Liver (tissue), 8 donors: ENCODE measurements at regions not wholly inside any gene's neighbourhood (a gene's known extent, or its start where the extent isn't known, plus 50 kb on each side); places are given as distances from the start of the nearest gene placed in this dataset.

Experiments
- DNase-seq: peaks from one replicate; pipeline ENCODE4 v3.0.0-alpha.2; 2017; ENCODE audit warnings: low spot score
- H3K27ac ChIP-seq, 2 donors: one replicate each; pipeline ENCODE4 v1.7.0; 2013; ENCODE audit warnings: inconsistent platforms in 2 of 2, low read length in 2 of 2, control low read depth in 1 of 2, low read depth in 1 of 2, mild to moderate bottlenecking in 1 of 2
- H3K27me3 ChIP-seq, 4 donors: one replicate each; pipeline versions ENCODE4 v1.6.1 to v1.7.0; 2013; ENCODE audit warnings: low read length in 3 of 4, inconsistent platforms in 1 of 4, mild to moderate bottlenecking in 1 of 4, moderate library complexity in 1 of 4; ENCODE audit not compliant: control insufficient read depth in 4 of 4, insufficient read depth in 4 of 4
- H3K36me3 ChIP-seq, 4 donors: one replicate each; pipeline versions ENCODE4 v1.6.1 to v1.7.0; 2013; ENCODE audit warnings: low read length in 3 of 4, mild to moderate bottlenecking in 3 of 4, low read depth in 1 of 4, moderate library complexity in 1 of 4; ENCODE audit not compliant: control insufficient read depth in 4 of 4, insufficient read depth in 3 of 4
- H3K4me1 ChIP-seq, 4 donors: one replicate each; pipeline versions ENCODE4 v1.6.1 to v1.7.0; 2013; ENCODE audit warnings: low read length in 3 of 4, mild to moderate bottlenecking in 3 of 4, moderate library complexity in 1 of 4; ENCODE audit not compliant: control insufficient read depth in 4 of 4, insufficient read depth in 4 of 4
- H3K4me3 ChIP-seq, 3 donors: one replicate each; pipeline versions ENCODE4 v1.6.1 to v1.7.0; 2013; ENCODE audit warnings: low read length in 3 of 3, control low read depth in 1 of 3, low read depth in 1 of 3, mild to moderate bottlenecking in 1 of 3
- H3K9ac ChIP-seq, 2 donors: one replicate each; pipeline ENCODE4 v1.7.0; 2013; ENCODE audit warnings: low read length in 2 of 2, mild to moderate bottlenecking in 2 of 2, moderate library complexity in 2 of 2, control low read depth in 1 of 2, low read depth in 1 of 2
- H3K9me3 ChIP-seq, 4 donors: one replicate each; pipeline versions ENCODE4 v1.6.1 to v1.7.0; 2013; ENCODE audit warnings: low read length in 3 of 4; ENCODE audit not compliant: control insufficient read depth in 4 of 4
- EGR1 ChIP-seq, 2 donors: IDR thresholded peaks; 2 replicates each; pipeline ENCODE4 v1.6.1; 2016 to 2018; ENCODE audit warnings: antibody characterized with exemption in 2 of 2, low read depth in 2 of 2
- FOXA1 ChIP-seq: IDR thresholded peaks from 2 replicates; pipeline ENCODE4 v1.6.1; 2016; ENCODE audit warnings: antibody characterized with exemption
- FOXA2 ChIP-seq: IDR thresholded peaks from 2 replicates; pipeline ENCODE4 v1.6.1; 2016; ENCODE audit warnings: antibody characterized with exemption
- GABPA ChIP-seq, 2 donors: IDR thresholded peaks in 1 of 2; conservative IDR thresholded peaks in 1 of 2; 2 replicates each; pipeline ENCODE4 v1.6.1; 2016; ENCODE audit warnings: antibody characterized with exemption in 2 of 2, mild to moderate bottlenecking in 1 of 2, moderate library complexity in 1 of 2
- HNF4A ChIP-seq, 2 donors: conservative IDR thresholded peaks; 2 replicates each; pipeline ENCODE4 v1.6.1; 2016; ENCODE audit warnings: antibody characterized with exemption in 2 of 2, mild to moderate bottlenecking in 2 of 2
- HNF4G ChIP-seq: IDR thresholded peaks from 2 replicates; pipeline ENCODE4 v1.6.1; 2016; ENCODE audit warnings: antibody characterized with exemption
- JUND ChIP-seq, 2 donors: IDR thresholded peaks; 2 replicates each; pipeline ENCODE4 v1.6.1; 2016; ENCODE audit warnings: antibody characterized with exemption in 2 of 2
- NR2F2 ChIP-seq: IDR thresholded peaks from 2 replicates; pipeline ENCODE4 v1.6.1; 2016; ENCODE audit warnings: antibody characterized with exemption
- RAD21 ChIP-seq, 2 donors: IDR thresholded peaks; 2 replicates each; pipeline ENCODE4 v1.6.1; 2016; ENCODE audit warnings: antibody characterized with exemption in 2 of 2, mild to moderate bottlenecking in 2 of 2
- RXRA ChIP-seq, 2 donors: IDR thresholded peaks; 2 replicates each; pipeline ENCODE4 v1.6.1; 2017 to 2018; ENCODE audit warnings: antibody characterized with exemption in 2 of 2, mild to moderate bottlenecking in 1 of 2
- SP1 ChIP-seq: IDR thresholded peaks from 2 replicates; pipeline ENCODE4 v1.6.1; 2018; ENCODE audit warnings: antibody characterized with exemption, mild to moderate bottlenecking
- TAF1 ChIP-seq: conservative IDR thresholded peaks from 2 replicates; pipeline ENCODE4 v1.6.1; 2016; ENCODE audit warnings: antibody characterized with exemption, mild to moderate bottlenecking
- YY1 ChIP-seq: IDR thresholded peaks from 2 replicates; pipeline ENCODE4 v1.6.1; 2016; ENCODE audit warnings: antibody characterized with exemption, mild to moderate bottlenecking
- WGBS: extraction: QIAGEN DNeasy Blood & Tissue Kit; methylation state at CpG from one replicate; pipeline ENCODE4 v1.1.7; 2013; 5-methylcytosine and 5-hydroxymethylcytosine counted together
- TF ChIP-seq, protein P1 (sequence below): IDR thresholded peaks from 2 replicates; pipeline ENCODE4 v1.6.1; 2016; ENCODE audit warnings: antibody characterized with exemption
- TF ChIP-seq, protein P2 (sequence below): fragments of 150-350 bp; IDR thresholded peaks from 2 replicates; pipeline ENCODE4 v1.5.1; 2017; ENCODE audit warnings: improper control_type of control experiment, low read depth, low read length; ENCODE audit not compliant: missing input control
- TF ChIP-seq, protein P3 (sequence below): IDR thresholded peaks from 2 replicates; pipeline ENCODE4 v1.6.1; 2016; ENCODE audit warnings: antibody characterized with exemption
- TF ChIP-seq, protein P4 (sequence below): IDR thresholded peaks from 2 replicates; pipeline ENCODE4 v1.6.1; 2016; ENCODE audit warnings: antibody characterized with exemption, mild to moderate bottlenecking
- donor health status: healthy.
- donor health status: healthy.
- donor health status: healthy.
- donor health status: healthy.
- donor health status: healthy.

DNA sequence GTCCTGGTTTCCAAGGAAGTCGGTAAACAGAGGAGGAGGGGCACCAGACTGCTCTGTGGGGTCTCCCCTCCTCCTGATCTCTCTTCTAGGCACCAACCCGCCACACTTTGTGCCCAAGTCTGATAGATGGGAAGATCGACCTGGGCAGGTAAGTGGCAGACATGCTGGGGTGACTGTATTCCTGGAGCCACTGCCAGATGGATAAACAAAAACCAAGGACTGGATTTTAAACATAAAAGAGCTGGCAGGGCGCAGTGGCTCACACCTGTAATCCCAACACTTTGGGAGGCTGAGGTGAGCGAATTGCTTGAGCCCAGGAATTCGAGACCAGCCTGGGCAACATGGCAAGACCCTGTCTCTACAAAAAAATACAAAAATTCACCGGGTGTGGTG lies 181.2 kb downstream of the ANAPC1 start:
- Histone ChIP-seq H3K9ac (no peak overlapping the region), H3K27ac (no peak overlapping the region), H3K27me3 (no peaks in the 10 kb centered on the region), H3K4me3 (no peak overlapping the region), H3K36me3 (no peaks in the 10 kb centered on the region), H3K9me3 (no peaks in the 10 kb centered on the region), H3K4me1 (peaks cover 3 to 16% (median 7%) of the 10 kb centered on the region in 4 donors)
- DNase-seq = no peak
- no peak for TF ChIP-seq RXRA (IDR thresholded peaks at IDR 0.05)
- TF ChIP-seq, protein P1, sequence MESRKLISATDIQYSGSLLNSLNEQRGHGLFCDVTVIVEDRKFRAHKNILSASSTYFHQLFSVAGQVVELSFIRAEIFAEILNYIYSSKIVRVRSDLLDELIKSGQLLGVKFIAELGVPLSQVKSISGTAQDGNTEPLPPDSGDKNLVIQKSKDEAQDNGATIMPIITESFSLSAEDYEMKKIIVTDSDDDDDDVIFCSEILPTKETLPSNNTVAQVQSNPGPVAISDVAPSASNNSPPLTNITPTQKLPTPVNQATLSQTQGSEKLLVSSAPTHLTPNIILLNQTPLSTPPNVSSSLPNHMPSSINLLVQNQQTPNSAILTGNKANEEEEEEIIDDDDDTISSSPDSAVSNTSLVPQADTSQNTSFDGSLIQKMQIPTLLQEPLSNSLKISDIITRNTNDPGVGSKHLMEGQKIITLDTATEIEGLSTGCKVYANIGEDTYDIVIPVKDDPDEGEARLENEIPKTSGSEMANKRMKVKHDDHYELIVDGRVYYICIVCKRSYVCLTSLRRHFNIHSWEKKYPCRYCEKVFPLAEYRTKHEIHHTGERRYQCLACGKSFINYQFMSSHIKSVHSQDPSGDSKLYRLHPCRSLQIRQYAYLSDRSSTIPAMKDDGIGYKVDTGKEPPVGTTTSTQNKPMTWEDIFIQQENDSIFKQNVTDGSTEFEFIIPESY = no peak
- no peak for TF ChIP-seq GABPA (IDR thresholded peaks at IDR 0.05 in 1 of 2, conservative IDR thresholded peaks at IDR 0.05 in 1 of 2)
- no peak for TF ChIP-seq EGR1 (IDR thresholded peaks at IDR 0.05; ENCODE audit: low read depth in 2 of 2)
- TF ChIP-seq FOXA2 = no peak
- TF ChIP-seq, protein P2, sequence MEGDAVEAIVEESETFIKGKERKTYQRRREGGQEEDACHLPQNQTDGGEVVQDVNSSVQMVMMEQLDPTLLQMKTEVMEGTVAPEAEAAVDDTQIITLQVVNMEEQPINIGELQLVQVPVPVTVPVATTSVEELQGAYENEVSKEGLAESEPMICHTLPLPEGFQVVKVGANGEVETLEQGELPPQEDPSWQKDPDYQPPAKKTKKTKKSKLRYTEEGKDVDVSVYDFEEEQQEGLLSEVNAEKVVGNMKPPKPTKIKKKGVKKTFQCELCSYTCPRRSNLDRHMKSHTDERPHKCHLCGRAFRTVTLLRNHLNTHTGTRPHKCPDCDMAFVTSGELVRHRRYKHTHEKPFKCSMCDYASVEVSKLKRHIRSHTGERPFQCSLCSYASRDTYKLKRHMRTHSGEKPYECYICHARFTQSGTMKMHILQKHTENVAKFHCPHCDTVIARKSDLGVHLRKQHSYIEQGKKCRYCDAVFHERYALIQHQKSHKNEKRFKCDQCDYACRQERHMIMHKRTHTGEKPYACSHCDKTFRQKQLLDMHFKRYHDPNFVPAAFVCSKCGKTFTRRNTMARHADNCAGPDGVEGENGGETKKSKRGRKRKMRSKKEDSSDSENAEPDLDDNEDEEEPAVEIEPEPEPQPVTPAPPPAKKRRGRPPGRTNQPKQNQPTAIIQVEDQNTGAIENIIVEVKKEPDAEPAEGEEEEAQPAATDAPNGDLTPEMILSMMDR = no peak
- no peak for TF ChIP-seq YY1
- no peak for TF ChIP-seq NR2F2
- no peak for TF ChIP-seq HNF4A (conservative IDR thresholded peaks at IDR 0.05)
- TF ChIP-seq FOXA1 = no peak
- TF ChIP-seq TAF1 = no peak
- TF ChIP-seq JUND (IDR thresholded peaks at IDR 0.05) = no peak
- TF ChIP-seq, protein P3, sequence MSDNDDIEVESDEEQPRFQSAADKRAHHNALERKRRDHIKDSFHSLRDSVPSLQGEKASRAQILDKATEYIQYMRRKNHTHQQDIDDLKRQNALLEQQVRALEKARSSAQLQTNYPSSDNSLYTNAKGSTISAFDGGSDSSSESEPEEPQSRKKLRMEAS = no peak
- no peak for TF ChIP-seq HNF4G
- no peak for TF ChIP-seq RAD21 (IDR thresholded peaks at IDR 0.05)
- no peak for TF ChIP-seq SP1
- WGBS = 74% methylated on average over 7 of the region's 7 CpGs

DNA sequence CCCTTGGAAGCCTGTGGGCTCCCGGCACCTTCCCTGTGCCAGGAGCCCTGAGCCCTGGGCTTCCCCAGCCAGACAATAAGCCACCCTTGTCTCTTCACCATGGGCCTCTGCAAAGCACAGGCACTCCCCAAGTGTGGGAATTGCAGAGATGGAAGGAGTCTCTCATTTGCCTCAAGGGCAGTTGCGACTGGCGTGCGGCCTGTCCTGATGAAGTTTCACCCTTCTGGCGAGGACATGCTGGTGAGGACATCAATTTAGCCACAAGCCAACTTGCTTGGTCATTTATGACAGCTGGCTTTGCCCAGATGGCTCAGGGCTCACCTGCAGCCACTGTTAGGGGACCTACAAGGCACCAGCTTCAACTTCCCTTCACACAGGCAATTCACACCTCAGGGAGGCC lies 180.2 kb downstream of the ANAPC1 start:
- TF ChIP-seq, protein P4, sequence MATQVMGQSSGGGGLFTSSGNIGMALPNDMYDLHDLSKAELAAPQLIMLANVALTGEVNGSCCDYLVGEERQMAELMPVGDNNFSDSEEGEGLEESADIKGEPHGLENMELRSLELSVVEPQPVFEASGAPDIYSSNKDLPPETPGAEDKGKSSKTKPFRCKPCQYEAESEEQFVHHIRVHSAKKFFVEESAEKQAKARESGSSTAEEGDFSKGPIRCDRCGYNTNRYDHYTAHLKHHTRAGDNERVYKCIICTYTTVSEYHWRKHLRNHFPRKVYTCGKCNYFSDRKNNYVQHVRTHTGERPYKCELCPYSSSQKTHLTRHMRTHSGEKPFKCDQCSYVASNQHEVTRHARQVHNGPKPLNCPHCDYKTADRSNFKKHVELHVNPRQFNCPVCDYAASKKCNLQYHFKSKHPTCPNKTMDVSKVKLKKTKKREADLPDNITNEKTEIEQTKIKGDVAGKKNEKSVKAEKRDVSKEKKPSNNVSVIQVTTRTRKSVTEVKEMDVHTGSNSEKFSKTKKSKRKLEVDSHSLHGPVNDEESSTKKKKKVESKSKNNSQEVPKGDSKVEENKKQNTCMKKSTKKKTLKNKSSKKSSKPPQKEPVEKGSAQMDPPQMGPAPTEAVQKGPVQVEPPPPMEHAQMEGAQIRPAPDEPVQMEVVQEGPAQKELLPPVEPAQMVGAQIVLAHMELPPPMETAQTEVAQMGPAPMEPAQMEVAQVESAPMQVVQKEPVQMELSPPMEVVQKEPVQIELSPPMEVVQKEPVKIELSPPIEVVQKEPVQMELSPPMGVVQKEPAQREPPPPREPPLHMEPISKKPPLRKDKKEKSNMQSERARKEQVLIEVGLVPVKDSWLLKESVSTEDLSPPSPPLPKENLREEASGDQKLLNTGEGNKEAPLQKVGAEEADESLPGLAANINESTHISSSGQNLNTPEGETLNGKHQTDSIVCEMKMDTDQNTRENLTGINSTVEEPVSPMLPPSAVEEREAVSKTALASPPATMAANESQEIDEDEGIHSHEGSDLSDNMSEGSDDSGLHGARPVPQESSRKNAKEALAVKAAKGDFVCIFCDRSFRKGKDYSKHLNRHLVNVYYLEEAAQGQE = no peak
- TF ChIP-seq, protein P2 = no peak
- TF ChIP-seq JUND (IDR thresholded peaks at IDR 0.05) (no peak), EGR1 (IDR thresholded peaks at IDR 0.05; ENCODE audit: low read depth in 2 of 2) (no peak), NR2F2 (no peak), SP1 (no peak)
- TF ChIP-seq, protein P1 = no peak
- Histone ChIP-seq H3K9me3 (no peaks in the 10 kb centered on the region), H3K27me3 (no peaks in the 10 kb centered on the region), H3K4me3 (no peak overlapping the region), H3K36me3 (no peaks in the 10 kb centered on the region), H3K9ac (no peak overlapping the region), H3K27ac (no peak overlapping the region), H3K4me1 (peaks cover 2 to 14% (median 5%) of the 10 kb centered on the region in 4 donors)
- WGBS = 95% methylated on average over 5 of the region's 5 CpGs
- DNase-seq = no peak
